ENCODE measurements at regions not wholly inside any gene's neighbourhood (a gene's known extent, or its start where the extent isn't known, plus 50 kb on each side); places are given as distances from the start of the nearest gene placed in this dataset.

GRCh38 chr20:22904905-22905304 lies 130.2 kb upstream of the SSTR4 start:
- Histone ChIP-seq H3K27me3 (replicated peaks) (0 out of 2 replicates have a peak, but pooled peaks cover 1% of the 10 kb centered on the region), H3K36me3 (no peaks in the 10 kb centered on the region), H3K4me3 (no peak overlapping the region), H3K4me1 (replicated peaks) (no peaks in the 10 kb centered on the region), H3K9me3 (replicated peaks) (0 out of 2 replicates have a peak, but pooled peaks cover 4% of the 10 kb centered on the region), H3K27ac (no peak overlapping the region)
- no peak for DNase-seq (ENCODE audit: low read depth in 1 of 2, low spot score in 2 of 2)

GRCh38 chr20:22905658-22906057 lies 129.5 kb upstream of the SSTR4 start:
- Histone ChIP-seq H3K9me3 (replicated peaks) (0 out of 2 replicates have a peak, but pooled peaks cover 4% of the 10 kb centered on the region), H3K27me3 (replicated peaks) (0 out of 2 replicates have a peak, but pooled peaks cover 3% of the 10 kb centered on the region), H3K36me3 (no peaks in the 10 kb centered on the region), H3K4me3 (no peak overlapping the region), H3K27ac (no peak overlapping the region), H3K4me1 (replicated peaks) (no peaks in the 10 kb centered on the region)
- no peak for DNase-seq (ENCODE audit: low read depth in 1 of 2, low spot score in 2 of 2)

DNA sequence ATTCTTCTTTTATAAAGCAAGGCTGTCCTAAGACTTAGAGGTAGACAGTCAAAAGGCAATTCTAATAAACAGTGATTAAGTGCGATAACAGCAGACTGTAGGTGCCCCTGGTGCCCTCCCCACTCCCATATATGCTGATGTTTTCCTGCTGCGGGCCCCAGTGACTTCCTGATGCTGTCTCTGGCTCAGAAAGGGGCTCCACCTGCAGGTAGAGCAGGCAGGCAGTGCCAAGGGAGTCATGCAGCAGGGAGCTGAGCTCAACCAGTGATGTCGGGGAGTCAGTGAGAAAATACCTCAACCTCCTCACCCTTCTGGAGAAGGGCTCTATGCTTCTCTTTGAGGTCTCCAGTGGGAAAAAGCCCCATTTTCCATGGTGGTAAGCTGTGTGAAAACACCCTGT lies 126.7 kb upstream of the SSTR4 start:
- Histone ChIP-seq H3K4me3 (no peak overlapping the region), H3K27me3 (replicated peaks) (0 out of 2 replicates have a peak, but pooled peaks cover 3% of the 10 kb centered on the region), H3K4me1 (replicated peaks) (no peaks in the 10 kb centered on the region), H3K9me3 (replicated peaks) (no peaks in the 10 kb centered on the region), H3K27ac (no peak overlapping the region), H3K36me3 (no peaks in the 10 kb centered on the region)
- no peak for DNase-seq (ENCODE audit: low read depth in 1 of 2, low spot score in 2 of 2)

DNA sequence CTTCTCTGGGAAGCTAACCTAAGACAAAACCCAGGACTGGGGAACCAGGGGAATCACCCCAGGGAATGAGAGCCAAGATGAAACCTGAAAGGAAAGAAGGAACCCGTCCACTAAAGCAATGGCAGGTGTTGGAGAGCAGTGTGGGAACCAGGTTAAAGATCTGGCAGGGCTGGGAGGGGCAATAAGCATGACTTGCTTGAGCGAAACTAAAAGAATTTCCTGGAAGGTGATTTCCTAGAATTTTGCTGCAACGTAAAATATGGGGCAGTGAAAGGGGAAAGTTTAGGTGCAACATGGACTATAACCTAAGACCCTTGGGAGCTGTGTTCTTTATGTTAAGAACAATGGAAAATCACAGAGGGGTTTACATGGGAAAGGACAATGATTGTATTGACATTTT lies 126.2 kb upstream of the SSTR4 start:
- Histone ChIP-seq H3K36me3 (no peaks in the 10 kb centered on the region), H3K9me3 (replicated peaks) (no peaks in the 10 kb centered on the region), H3K4me1 (replicated peaks) (no peaks in the 10 kb centered on the region), H3K27me3 (replicated peaks) (0 out of 2 replicates have a peak, but pooled peaks cover 3% of the 10 kb centered on the region), H3K27ac (no peak overlapping the region), H3K4me3 (no peak overlapping the region)
- DNase-seq (ENCODE audit: low read depth in 1 of 2, low spot score in 2 of 2) = no peak

DNA sequence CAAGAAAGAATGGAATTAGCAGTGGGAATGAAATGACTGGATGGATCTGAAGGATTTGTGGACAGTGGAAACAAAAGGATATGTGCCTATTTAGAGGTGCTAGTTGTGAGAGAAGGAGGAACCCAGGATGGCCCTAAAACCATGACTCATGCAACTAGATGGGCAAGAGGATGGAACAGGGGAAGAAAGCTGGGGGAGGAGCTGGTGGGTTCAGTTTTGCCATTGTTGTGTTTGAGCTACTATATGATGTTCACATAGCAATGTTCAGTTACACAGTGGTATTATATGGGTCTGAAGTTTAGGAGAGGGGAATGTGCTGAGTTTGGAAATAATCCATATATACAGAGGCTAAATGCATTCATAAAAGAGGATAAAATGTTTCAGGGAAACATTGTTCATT lies 125.7 kb upstream of the SSTR4 start:
- Histone ChIP-seq H3K9me3 (replicated peaks) (no peaks in the 10 kb centered on the region), H3K4me1 (replicated peaks) (no peaks in the 10 kb centered on the region), H3K27ac (no peak overlapping the region), H3K4me3 (no peak overlapping the region), H3K27me3 (replicated peaks) (0 out of 2 replicates have a peak, but pooled peaks cover 3% of the 10 kb centered on the region), H3K36me3 (no peaks in the 10 kb centered on the region)
- no peak for DNase-seq (ENCODE audit: low read depth in 1 of 2, low spot score in 2 of 2)

DNA sequence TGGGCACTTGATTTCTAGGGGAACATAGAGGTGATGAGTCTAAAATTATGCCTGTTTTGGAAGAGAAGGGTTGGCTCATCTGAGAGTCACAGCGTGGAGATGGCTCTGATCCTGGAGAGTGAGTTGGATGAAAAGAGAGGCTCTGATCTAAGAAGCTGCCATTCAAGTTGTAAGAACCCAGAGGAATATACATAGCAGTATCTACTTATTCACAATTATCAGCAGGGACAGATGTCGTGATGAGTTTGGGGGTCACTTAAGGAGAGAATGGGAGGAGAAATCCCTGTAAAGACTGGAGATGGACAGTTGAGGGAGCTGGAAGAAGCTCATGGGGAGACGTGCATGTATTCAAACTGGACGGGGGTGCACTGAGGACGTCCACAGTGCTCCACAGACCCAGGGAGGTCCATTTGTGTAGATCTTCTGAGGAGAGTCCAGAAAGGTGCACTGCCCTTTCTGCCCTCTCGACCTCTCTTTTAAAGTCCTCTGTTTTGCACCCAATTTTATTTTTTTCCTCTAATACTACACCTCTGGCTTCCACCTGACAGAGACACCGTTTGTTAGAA lies 124.7 kb upstream of the SSTR4 start:
- Histone ChIP-seq H3K36me3 (no peaks in the 10 kb centered on the region), H3K27ac (no peak overlapping the region), H3K27me3 (replicated peaks) (peaks cover 6% of the 10 kb centered on the region), H3K4me1 (replicated peaks) (no peaks in the 10 kb centered on the region), H3K4me3 (no peak overlapping the region), H3K9me3 (replicated peaks) (no peaks in the 10 kb centered on the region)
- DNase-seq (ENCODE audit: low read depth in 1 of 2, low spot score in 2 of 2) = no peak

DNA sequence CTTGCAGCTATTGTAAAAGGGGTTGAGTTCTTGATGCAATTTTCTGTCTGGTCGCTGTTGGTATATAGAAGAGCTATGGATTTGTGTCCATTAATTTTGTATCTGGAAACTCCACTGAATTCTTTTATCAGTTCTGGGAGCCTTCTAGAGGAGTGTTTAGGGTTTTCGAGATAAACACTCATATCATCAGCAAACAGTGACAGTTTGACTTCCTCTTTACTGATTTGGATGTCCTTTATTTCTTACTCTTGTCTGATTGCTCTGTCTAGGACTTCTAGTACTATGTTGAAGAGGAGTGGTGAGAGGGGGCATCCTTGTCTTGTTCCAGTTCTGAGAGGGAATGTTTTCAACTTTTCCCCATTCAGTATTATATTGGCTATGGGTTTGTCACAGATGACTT lies 120.8 kb upstream of the SSTR4 start:
- H3K27me3 ChIP-seq (replicated peaks) = peaks cover 20% of the 10 kb centered on the region
- H3K4me1 ChIP-seq (replicated peaks) = no peaks in the 10 kb centered on the region
- H3K4me3 ChIP-seq = no peak overlapping the region
- DNase-seq (ENCODE audit: low read depth in 1 of 2, low spot score in 2 of 2) = no peak
- no peaks in the 10 kb centered on the region for H3K36me3 ChIP-seq
- no peaks in the 10 kb centered on the region for H3K9me3 ChIP-seq (replicated peaks)
- H3K27ac ChIP-seq = no peak overlapping the region

GRCh38 chr20:22915512-22915911 lies 119.6 kb upstream of the SSTR4 start:
- Histone ChIP-seq H3K27me3 (replicated peaks) (peaks cover 23% of the 10 kb centered on the region), H3K9me3 (replicated peaks) (no peaks in the 10 kb centered on the region), H3K27ac (no peak overlapping the region), H3K4me3 (no peak overlapping the region), H3K4me1 (replicated peaks) (no peaks in the 10 kb centered on the region), H3K36me3 (no peaks in the 10 kb centered on the region)
- DNase-seq (ENCODE audit: low read depth in 1 of 2, low spot score in 2 of 2) = no peak

- peaks cover 2% of the 10 kb centered on the region for H3K4me1 ChIP-seq (replicated peaks)
- DNase-seq (ENCODE audit: low read depth in 1 of 2, low spot score in 2 of 2) = no peak
- H3K4me3 ChIP-seq = no peak overlapping the region
- peaks cover 23% of the 10 kb centered on the region for H3K27me3 ChIP-seq (replicated peaks)
- no peaks in the 10 kb centered on the region for H3K36me3 ChIP-seq
- H3K27ac ChIP-seq = no peak overlapping the region
- H3K9me3 ChIP-seq (replicated peaks) = no peaks in the 10 kb centered on the region
Measured at GRCh38 chr20:22916021-22916842, 118.9 kb upstream of the SSTR4 start.

DNA sequence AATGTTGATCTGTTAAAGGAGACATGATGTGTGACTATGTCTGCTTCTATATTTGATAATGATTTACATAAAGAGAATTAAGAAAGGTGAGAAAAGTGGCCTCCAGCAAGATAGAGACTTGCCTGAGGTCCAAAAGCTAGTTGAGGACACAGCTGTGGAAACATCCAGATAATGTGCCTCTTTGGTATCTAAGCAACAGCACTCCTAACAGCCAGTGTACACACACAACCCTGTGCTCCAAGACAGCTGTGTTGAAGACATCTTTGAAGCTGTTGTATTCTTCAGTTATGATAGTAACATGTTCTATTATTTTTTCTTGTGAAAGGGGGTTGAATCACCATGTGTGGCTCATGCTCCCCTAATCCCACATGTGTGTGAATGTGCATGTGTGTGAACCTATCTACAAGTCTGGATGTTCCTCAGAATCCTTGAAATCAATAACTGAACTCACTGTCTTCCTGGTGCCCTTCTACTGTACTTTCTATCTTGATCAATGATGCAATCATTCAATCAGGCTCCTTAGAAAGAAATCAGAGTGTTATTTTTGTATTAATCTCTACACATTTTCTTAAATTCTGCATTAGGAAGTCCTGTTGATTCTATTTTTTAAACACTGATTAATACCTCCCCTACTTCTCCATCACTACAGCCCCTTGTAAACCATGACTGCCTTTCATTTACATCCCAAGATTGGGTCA lies 116.7 kb upstream of the SSTR4 start:
- H3K4me3 ChIP-seq = no peak overlapping the region
- H3K27me3 ChIP-seq (replicated peaks) = peaks cover 23% of the 10 kb centered on the region
- DNase-seq (ENCODE audit: low read depth in 1 of 2, low spot score in 2 of 2) = no peak
- H3K9me3 ChIP-seq (replicated peaks) = no peaks in the 10 kb centered on the region
- peaks cover 14% of the 10 kb centered on the region for H3K4me1 ChIP-seq (replicated peaks)
- no peak overlapping the region for H3K27ac ChIP-seq
- no peaks in the 10 kb centered on the region for H3K36me3 ChIP-seq

DNA sequence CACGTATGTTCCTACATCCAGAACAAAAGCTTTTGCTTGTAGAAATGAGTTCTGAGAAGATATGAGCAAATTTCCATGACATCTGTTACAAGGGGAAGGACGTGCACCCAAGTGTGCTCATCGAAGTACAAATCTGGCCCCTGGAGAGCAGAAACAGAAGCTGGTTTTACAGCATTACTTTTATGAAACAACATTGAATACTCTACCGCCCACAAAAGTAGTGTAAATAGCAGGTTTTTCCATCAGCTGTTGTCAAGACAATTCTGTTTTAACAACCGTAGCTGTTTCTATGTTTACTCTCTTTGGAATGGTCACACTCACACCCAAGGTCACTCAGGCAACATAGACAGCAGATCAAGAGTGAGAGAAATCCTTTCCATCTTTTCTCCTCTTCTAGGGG lies 114.2 kb upstream of the SSTR4 start:
- no peak overlapping the region for H3K27ac ChIP-seq
- H3K4me1 ChIP-seq (replicated peaks) = peaks cover 14% of the 10 kb centered on the region
- no peak overlapping the region for H3K4me3 ChIP-seq
- H3K36me3 ChIP-seq = no peaks in the 10 kb centered on the region
- DNase-seq (ENCODE audit: low read depth in 1 of 2, low spot score in 2 of 2) = no peak
- peaks cover 15% of the 10 kb centered on the region for H3K27me3 ChIP-seq (replicated peaks)
- H3K9me3 ChIP-seq (replicated peaks) = no peaks in the 10 kb centered on the region

GRCh38 chr20:22921595-22922421 lies 113.3 kb upstream of the SSTR4 start:
- Histone ChIP-seq H3K4me1 (replicated peaks) (peaks cover 14% of the 10 kb centered on the region), H3K27ac (peak overlapping the region; percentile 2; the same call in 1 of the 2 replicates), H3K9me3 (replicated peaks) (no peaks in the 10 kb centered on the region), H3K36me3 (no peaks in the 10 kb centered on the region), H3K27me3 (replicated peaks) (peaks cover 24% of the 10 kb centered on the region), H3K4me3 (no peak overlapping the region)
- peak in 1 of 2 experiments; percentile 89 for DNase-seq (ENCODE audit: low read depth in 1 of 2, low spot score in 2 of 2)

DNA sequence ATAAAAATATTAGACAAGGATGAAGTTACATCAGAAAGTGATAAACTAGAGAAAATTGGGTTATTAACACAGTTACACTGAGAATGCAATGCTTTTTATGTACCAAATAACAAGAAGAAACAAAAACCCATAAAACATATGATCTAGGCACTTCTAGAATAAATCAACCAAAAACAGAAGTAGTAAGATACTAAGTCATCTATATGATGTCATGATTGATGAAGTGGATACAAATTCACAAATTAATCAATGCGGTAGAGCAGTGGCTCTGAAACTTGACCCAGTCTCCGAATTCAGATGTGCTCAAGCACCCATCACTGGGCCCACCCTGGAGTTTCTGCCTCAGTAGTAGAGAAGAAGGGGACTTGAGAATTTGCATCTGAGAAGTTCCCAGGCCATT lies 112.1 kb upstream of the SSTR4 start:
- Histone ChIP-seq H3K4me1 (replicated peaks) (peaks cover 14% of the 10 kb centered on the region), H3K36me3 (no peaks in the 10 kb centered on the region), H3K27me3 (replicated peaks) (peaks cover 27% of the 10 kb centered on the region), H3K9me3 (replicated peaks) (no peaks in the 10 kb centered on the region), H3K27ac (no peak overlapping the region), H3K4me3 (no peak overlapping the region)
- no peak for DNase-seq (ENCODE audit: low read depth in 1 of 2, low spot score in 2 of 2)
